Neuronal stem cell (in vitro differentiated cells): ENCODE measurements at regions not wholly inside any gene's neighbourhood (a gene's known extent, or its start where the extent isn't known, plus 50 kb on each side); places are given as distances from the start of the nearest gene placed in this dataset.

ENCODE experiments used
- DNase-seq: peaks from one replicate; pipeline ENCODE4 v3.0.0-alpha.2; 2013; ENCODE audit warnings: low spot score
- H2AFZ ChIP-seq: one replicate; pipeline ENCODE4 v1.6.1; 2013; ENCODE audit warnings: mild to moderate bottlenecking, low read length, inconsistent platforms
- H2AK5ac ChIP-seq: 2 replicates; pipeline ENCODE4 v1.6.1; 2013; ENCODE audit warnings: low read depth, mild to moderate bottlenecking, inconsistent platforms, low read length, moderate library complexity, mixed read lengths
- H2BK120ac ChIP-seq: 2 replicates; pipeline ENCODE4 v1.6.1; 2013; ENCODE audit warnings: low read depth, mild to moderate bottlenecking, inconsistent platforms, low read length, moderate library complexity, mixed read lengths
- H2BK12ac ChIP-seq: one replicate; pipeline ENCODE4 v1.6.1; 2013; ENCODE audit warnings: low read length, inconsistent platforms
- H2BK15ac ChIP-seq: 2 replicates; pipeline ENCODE4 v1.6.1; 2013; ENCODE audit warnings: mild to moderate bottlenecking, low read length, inconsistent platforms, mixed read lengths
- H2BK5ac ChIP-seq: one replicate; pipeline ENCODE4 v1.6.1; 2013; ENCODE audit warnings: inconsistent platforms, mild to moderate bottlenecking, low read length, moderate library complexity
- H3K14ac ChIP-seq: one replicate; pipeline ENCODE4 v1.6.1; 2013; ENCODE audit warnings: low read length, inconsistent platforms
- H3K18ac ChIP-seq: 2 replicates; pipeline ENCODE4 v1.6.1; 2013; ENCODE audit warnings: low read length, inconsistent platforms
- H3K23ac ChIP-seq: 2 replicates; pipeline ENCODE4 v1.6.1; 2013; ENCODE audit warnings: low read depth, mild to moderate bottlenecking, mixed read lengths, low read length, inconsistent platforms; ENCODE audit not compliant: poor library complexity
- H3K27ac ChIP-seq: replicated peaks from 3 replicates; pipeline ENCODE4 v1.5.1; 2013; ENCODE audit warnings: low read length, inconsistent platforms
- H3K27me3 ChIP-seq, 3 experiments: 2 replicates each; pipeline ENCODE4 v1.6.1; 2013; ENCODE audit warnings: low read length in 3 of 3, mild to moderate bottlenecking in 2 of 3, inconsistent platforms in 1 of 3, low read depth in 1 of 3, mixed read lengths in 1 of 3, moderate library complexity in 1 of 3; ENCODE audit not compliant: control insufficient read depth in 3 of 3, insufficient read depth in 3 of 3
- H3K36me3 ChIP-seq, 2 donors: replicated peaks in 1 of 2; 2 replicates each; pipeline ENCODE4 v1.6.1; 2013; ENCODE audit warnings: low read length in 2 of 2; ENCODE audit not compliant: control insufficient read depth in 2 of 2, insufficient read depth in 2 of 2
- H3K4ac ChIP-seq: 2 replicates; pipeline ENCODE4 v1.6.1; 2013; ENCODE audit warnings: inconsistent platforms, mild to moderate bottlenecking, low read length, moderate library complexity
- H3K4me1 ChIP-seq, 2 donors: 1 replicate in 1 of 2; 2 replicates in 1 of 2; pipeline ENCODE4 v1.6.1; 2013; ENCODE audit warnings: low read length in 2 of 2, low read depth in 1 of 2; ENCODE audit not compliant: control insufficient read depth in 2 of 2, insufficient read depth in 1 of 2
- H3K4me2 ChIP-seq: one replicate; pipeline ENCODE4 v1.6.1; 2013; ENCODE audit warnings: mild to moderate bottlenecking, low read length, inconsistent platforms; ENCODE audit not compliant: insufficient read depth, poor library complexity, severe bottlenecking
- H3K4me3 ChIP-seq, 2 donors: 2 replicates each; pipeline ENCODE4 v1.5.1; 2013; ENCODE audit warnings: low read length in 2 of 2, mild to moderate bottlenecking in 2 of 2, inconsistent platforms in 1 of 2, moderate library complexity in 1 of 2
- H3K79me1 ChIP-seq: one replicate; pipeline ENCODE4 v1.6.1; 2013; ENCODE audit warnings: low read depth, mild to moderate bottlenecking, inconsistent platforms, low read length, moderate library complexity
- H3K9ac ChIP-seq: one replicate; pipeline ENCODE4 v1.6.1; 2013; ENCODE audit warnings: mild to moderate bottlenecking, low read depth, low read length, inconsistent platforms; ENCODE audit not compliant: poor library complexity
- H3K9me3 ChIP-seq, 2 donors: replicated peaks in 1 of 2; 2 replicates each; pipeline versions ENCODE3 to v1.6.1; 2013; ENCODE audit warnings: low read length in 2 of 2, mild to moderate bottlenecking in 2 of 2, inconsistent platforms in 1 of 2, low read depth in 1 of 2, mixed read lengths in 1 of 2, moderate library complexity in 1 of 2; ENCODE audit not compliant: control insufficient read depth in 2 of 2, insufficient read depth in 1 of 2
- H4K8ac ChIP-seq: one replicate; pipeline ENCODE4 v1.6.1; 2013; ENCODE audit warnings: low read depth, mild to moderate bottlenecking, inconsistent platforms, low read length, moderate library complexity
- H4K91ac ChIP-seq: one replicate; pipeline ENCODE4 v1.6.1; 2013; ENCODE audit warnings: low read length, low read depth, mild to moderate bottlenecking, inconsistent platforms; ENCODE audit not compliant: poor library complexity
- WGBS, 2 donors: extraction: QIAGEN DNeasy Blood & Tissue Kit; methylation state at CpG; one replicate each; pipeline ENCODE4 v1.1.7; 2013; ENCODE audit warnings: missing lambda C conversion rate in 2 of 2, mixed read lengths in 1 of 2; ENCODE audit not compliant: insufficient read length in 2 of 2, insufficient replicate concordance in 1 of 2; ENCODE audit errors: extremely low coverage in 2 of 2; 5-methylcytosine and 5-hydroxymethylcytosine counted together

DNA sequence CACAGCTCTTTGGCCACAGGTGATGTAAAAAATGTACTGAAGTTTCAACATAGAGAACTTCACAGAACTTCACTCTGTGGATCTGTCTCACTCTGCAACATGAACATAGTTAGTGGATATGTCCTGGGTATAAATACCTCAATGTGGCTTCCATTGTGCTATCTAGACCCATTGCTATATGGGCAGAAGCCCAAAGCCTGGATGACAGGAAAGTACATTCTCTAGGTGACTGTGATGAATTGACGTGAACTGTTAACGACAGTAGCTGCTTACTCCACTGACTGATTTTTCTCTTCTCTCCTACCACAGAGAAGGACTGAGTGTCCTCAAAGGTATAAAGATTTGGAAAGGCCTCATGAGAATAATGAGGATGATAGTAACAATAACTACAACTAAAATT is 270.1 kb upstream of the FTMT start:
- Histone ChIP-seq H3K79me1 (no peaks in the 10 kb centered on the region), H3K23ac (no peak overlapping the region), H2BK12ac (no peak overlapping the region), H3K4ac (no peak overlapping the region), H3K14ac (no peak overlapping the region), H3K9me3 (no peaks in the 10 kb centered on the region), H3K18ac (no peak overlapping the region), H3K4me1 (no peaks in the 10 kb centered on the region), H4K91ac (no peak overlapping the region), H2BK15ac (no peak overlapping the region), H2AK5ac (no peak overlapping the region), H2BK120ac (no peak overlapping the region), H3K4me2 (no peak overlapping the region), H3K27ac (no peak overlapping the region), H2BK5ac (no peak overlapping the region), H2AFZ (no peak overlapping the region), H3K4me3 (no peak overlapping the region), H3K36me3 (no peaks in the 10 kb centered on the region), H4K8ac (no peak overlapping the region), H3K9ac (no peak overlapping the region), H3K27me3 (no peaks in the 10 kb centered on the region)
- no CpG with 5 or more reads among the region's 2 CpGs for WGBS, 2 donors
- DNase-seq = no peak

DNA sequence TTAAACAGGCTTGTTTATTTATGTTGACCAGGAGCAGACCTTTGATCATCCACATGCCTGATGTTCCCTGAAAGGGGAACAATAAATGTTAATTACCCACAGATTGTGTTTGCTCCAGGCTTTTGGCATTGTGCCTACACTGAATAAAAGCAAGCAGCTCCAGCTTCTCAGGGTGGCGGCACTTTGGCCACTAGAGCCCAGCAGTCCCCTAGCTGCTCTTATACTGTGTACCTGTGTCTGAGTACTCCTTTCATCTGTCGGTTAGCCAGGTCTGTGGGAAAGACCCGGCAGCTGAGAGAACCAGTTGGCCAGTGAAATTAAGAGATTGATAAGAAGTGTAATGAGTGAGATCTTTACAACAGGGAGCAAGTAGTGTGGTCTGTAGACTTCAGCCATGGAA is 254.8 kb upstream of the FTMT start:
- Histone ChIP-seq H3K4ac (no peak overlapping the region), H2BK120ac (no peak overlapping the region), H2AFZ (no peak overlapping the region), H3K27me3 (no peaks in the 10 kb centered on the region), H3K36me3 (no peaks in the 10 kb centered on the region), H3K9ac (no peak overlapping the region), H3K18ac (no peak overlapping the region), H3K4me2 (no peak overlapping the region), H3K79me1 (no peaks in the 10 kb centered on the region), H3K27ac (no peak overlapping the region), H3K9me3 (no peaks in the 10 kb centered on the region), H3K4me1 (no peaks in the 10 kb centered on the region), H2BK5ac (no peak overlapping the region), H2BK12ac (no peak overlapping the region), H3K4me3 (no peak overlapping the region), H2BK15ac (no peak overlapping the region), H3K23ac (no peak overlapping the region), H4K91ac (no peak overlapping the region), H2AK5ac (no peak overlapping the region), H3K14ac (no peak overlapping the region), H4K8ac (no peak overlapping the region)
- no peak for DNase-seq
- no CpG with 5 or more reads among the region's 3 CpGs for WGBS, 2 donors

DNA sequence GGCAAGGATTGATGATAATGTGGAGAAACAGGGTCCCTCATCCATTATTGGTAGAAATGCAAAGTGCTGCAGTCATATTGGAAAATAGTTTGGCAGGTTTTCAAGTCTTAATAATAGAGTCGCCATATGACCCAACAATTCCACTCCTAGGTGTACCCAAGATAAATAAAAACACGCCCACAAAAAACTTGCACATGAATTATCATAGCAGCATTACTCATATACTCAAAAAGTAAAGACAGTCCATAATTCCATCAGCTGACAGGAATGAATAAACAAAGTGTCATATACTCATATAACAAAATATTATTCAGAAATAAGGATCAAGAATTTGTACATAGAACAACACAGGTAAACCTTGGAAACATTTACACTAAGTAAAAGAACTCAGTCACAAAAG is 242.9 kb upstream of the FTMT start:
- H2BK5ac ChIP-seq = no peak overlapping the region
- H3K18ac ChIP-seq = no peak overlapping the region
- WGBS, 2 donors = no CpG with 5 or more reads among the region's 2 CpGs
- H3K4me2 ChIP-seq = no peak overlapping the region
- no peak overlapping the region for H2BK15ac ChIP-seq
- no peak overlapping the region for H4K91ac ChIP-seq
- DNase-seq = no peak
- H2BK120ac ChIP-seq = no peak overlapping the region
- no peak overlapping the region for H3K27ac ChIP-seq
- H3K79me1 ChIP-seq = no peaks in the 10 kb centered on the region
- H3K9ac ChIP-seq = no peak overlapping the region
- H3K4ac ChIP-seq = no peak overlapping the region
- no peaks in the 10 kb centered on the region for H3K9me3 ChIP-seq
- H3K27me3 ChIP-seq = no peaks in the 10 kb centered on the region
- H3K4me3 ChIP-seq = no peak overlapping the region
- H3K36me3 ChIP-seq = no peaks in the 10 kb centered on the region
- H4K8ac ChIP-seq = no peak overlapping the region
- no peak overlapping the region for H3K14ac ChIP-seq
- no peaks in the 10 kb centered on the region for H3K4me1 ChIP-seq
- H2BK12ac ChIP-seq = no peak overlapping the region
- no peak overlapping the region for H3K23ac ChIP-seq
- no peak overlapping the region for H2AFZ ChIP-seq
- H2AK5ac ChIP-seq = no peak overlapping the region

DNA sequence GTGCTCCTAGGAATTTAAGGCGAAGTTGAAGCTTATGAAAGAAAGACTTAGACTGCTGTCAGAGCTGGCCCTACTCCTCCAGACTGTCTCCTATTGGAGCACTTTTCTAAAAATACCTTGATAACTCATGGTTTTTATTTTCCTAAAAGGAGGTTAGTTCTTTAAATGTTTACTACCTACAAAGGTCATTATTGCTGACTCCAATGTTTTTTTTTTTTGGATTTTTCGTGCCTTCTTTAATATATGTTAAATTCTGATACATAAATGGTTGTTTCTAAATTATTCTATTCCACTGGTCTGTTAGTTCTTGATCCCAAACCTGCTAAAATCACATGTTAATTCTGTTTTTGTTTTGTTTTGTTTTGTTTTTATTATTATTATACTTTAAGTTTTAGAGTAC is 227.6 kb upstream of the FTMT start:
- H4K8ac ChIP-seq = no peak overlapping the region
- H3K36me3 ChIP-seq = no peaks in the 10 kb centered on the region
- H3K4me3 ChIP-seq = no peak overlapping the region
- no peak overlapping the region for H2BK120ac ChIP-seq
- H2AK5ac ChIP-seq = no peak overlapping the region
- WGBS, 2 donors = no CpG with 5 or more reads among the region's 2 CpGs
- no peaks in the 10 kb centered on the region for H3K79me1 ChIP-seq
- H3K23ac ChIP-seq = no peak overlapping the region
- H3K14ac ChIP-seq = no peak overlapping the region
- no peak overlapping the region for H3K27ac ChIP-seq
- no peak for DNase-seq
- H3K4ac ChIP-seq = no peak overlapping the region
- no peaks in the 10 kb centered on the region for H3K9me3 ChIP-seq
- H2BK12ac ChIP-seq = no peak overlapping the region
- H2BK15ac ChIP-seq = no peak overlapping the region
- H2BK5ac ChIP-seq = no peak overlapping the region
- peaks cover 0 to 2% of the 10 kb centered on the region in 2 donors for H3K4me1 ChIP-seq
- H3K9ac ChIP-seq = no peak overlapping the region
- no peak overlapping the region for H3K18ac ChIP-seq
- H4K91ac ChIP-seq = no peak overlapping the region
- H3K4me2 ChIP-seq = no peak overlapping the region
- H3K27me3 ChIP-seq = no peaks in the 10 kb centered on the region
- no peak overlapping the region for H2AFZ ChIP-seq
